ENCODE measurements at regions not wholly inside any gene's neighbourhood (a gene's known extent, or its start where the extent isn't known, plus 50 kb on each side); places are given as distances from the start of the nearest gene placed in this dataset.
"Not testable (repeated sequence)": the region's sequence is repeated elsewhere in the genome, so short reads cannot be mapped to it uniquely, and the experiment has no call there.

GRCh38 chr11:22920939-22921565, 60.8 kb upstream of the CCDC179 start:
- no peaks in the 10 kb centered on the region for H3K36me3 Mint-ChIP-seq

GRCh38 chr11:22922672-22923071, 62.4 kb upstream of the CCDC179 start:
- Mint-ChIP-seq H3K27ac (no peak overlapping the region), H3K9me3 (no peaks in the 10 kb centered on the region), H3K36me3 (no peaks in the 10 kb centered on the region)
- DNase-seq (ENCODE audit: low spot score in 2 of 2) (no peak), ATAC-seq (no peak)

More at GRCh38 chr11:22920939-22921565, 60.8 kb upstream of the CCDC179 start:
- no peak overlapping the region for H3K27ac Mint-ChIP-seq
- ATAC-seq (peak; percentile 43 to 75), DNase-seq (ENCODE audit: low spot score in 2 of 2) (peak in 1 of 2 donors; percentile 10)
- H3K9me3 Mint-ChIP-seq, result no peaks in the 10 kb centered on the region

DNA sequence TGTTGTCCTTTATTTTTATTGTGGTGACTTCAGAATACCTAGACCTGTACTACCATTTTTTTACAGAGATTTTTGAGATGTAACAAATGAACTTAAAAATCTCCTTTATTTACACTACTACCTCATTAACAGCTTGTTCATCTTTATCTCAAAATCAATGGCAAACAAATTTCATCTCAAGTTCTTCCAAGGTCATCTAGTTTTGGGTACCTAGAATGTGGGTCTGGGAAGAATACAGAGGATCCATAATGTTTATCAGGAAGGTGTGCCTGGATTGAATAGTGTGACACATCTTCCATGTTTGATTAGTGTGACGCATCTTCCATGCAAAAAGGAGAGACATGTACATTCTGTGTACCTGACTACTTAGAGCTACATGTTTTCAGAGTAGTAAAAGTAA, 63.3 kb upstream of the CCDC179 start:
- DNase-seq (ENCODE audit: low spot score in 2 of 2) (no peak), ATAC-seq (no peak)
- H3K9me3 Mint-ChIP-seq, result no peaks in the 10 kb centered on the region
- no peaks in the 10 kb centered on the region for H3K36me3 Mint-ChIP-seq
- no peak overlapping the region for H3K27ac Mint-ChIP-seq

- no peak for ATAC-seq
These were observed 66.1 kb upstream of the CCDC179 start for GRCh38 chr11:22926341-22926740.

DNA sequence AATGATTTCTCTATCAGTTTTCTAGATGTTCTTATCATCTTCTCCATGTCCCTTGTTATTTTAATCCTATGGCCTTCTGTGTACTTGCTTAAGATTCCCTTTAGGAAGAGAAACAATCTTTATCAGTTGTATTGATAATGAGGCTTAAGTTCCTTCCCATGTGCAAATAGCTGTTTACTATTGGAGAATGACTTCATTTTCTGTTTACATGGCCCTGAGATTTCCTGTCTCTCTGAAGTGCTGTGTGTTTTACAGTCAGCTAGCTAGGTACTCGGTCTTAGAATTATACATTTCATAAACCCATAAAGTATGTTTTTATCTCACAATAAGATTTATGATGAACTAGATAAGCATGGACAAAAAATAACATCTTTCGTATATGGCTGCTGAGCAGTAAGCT, 67.5 kb upstream of the CCDC179 start:
- H3K27ac Mint-ChIP-seq, result no peak overlapping the region
- no peaks in the 10 kb centered on the region for H3K9me3 Mint-ChIP-seq
- DNase-seq (ENCODE audit: low spot score in 2 of 2) (no peak), ATAC-seq (no peak)
- no peaks in the 10 kb centered on the region for H3K36me3 Mint-ChIP-seq

More at GRCh38 chr11:22926341-22926740, 66.1 kb upstream of the CCDC179 start:
- H3K9me3 Mint-ChIP-seq, result no peaks in the 10 kb centered on the region
- DNase-seq (ENCODE audit: low spot score in 2 of 2), result no peak
- H3K36me3 Mint-ChIP-seq, result no peaks in the 10 kb centered on the region
- H3K27ac Mint-ChIP-seq, result no peak overlapping the region

GRCh38 chr11:22928207-22928917, 68.1 kb upstream of the CCDC179 start:
- Mint-ChIP-seq H3K36me3 (no peaks in the 10 kb centered on the region), H3K27ac (no peak overlapping the region), H3K9me3 (no peaks in the 10 kb centered on the region)
- no peak for ATAC-seq
- no peak for DNase-seq (ENCODE audit: low spot score in 2 of 2)

GRCh38 chr11:22930816-22931594, 70.7 kb upstream of the CCDC179 start:
- DNase-seq (ENCODE audit: low spot score in 2 of 2), result no peak
- Mint-ChIP-seq H3K9me3 (no peaks in the 10 kb centered on the region), H3K27ac (no peak overlapping the region), H3K36me3 (no peaks in the 10 kb centered on the region)
- peak in 1 of 2 donors; percentile 57 for ATAC-seq

DNA sequence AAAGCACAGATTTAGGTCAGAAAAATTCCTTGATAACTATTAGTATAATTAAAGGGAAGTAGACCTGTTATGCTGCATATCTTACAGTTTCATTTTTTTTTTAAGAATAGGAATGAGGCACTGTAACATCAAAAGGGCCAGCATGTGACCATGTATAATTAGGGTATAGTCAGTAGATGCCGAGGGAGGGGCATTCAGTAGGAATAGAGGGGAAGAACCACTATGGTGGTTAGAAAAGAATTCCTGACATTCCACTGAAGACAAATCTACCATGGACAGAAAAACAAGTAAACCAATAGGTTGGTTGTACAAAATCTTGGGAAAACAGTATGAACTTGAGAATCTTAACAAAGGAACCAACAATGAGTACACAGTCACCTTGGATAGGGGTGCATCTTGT, 78.4 kb upstream of the CCDC179 start:
- peaks cover 6 to 14% of the 10 kb centered on the region in 2 donors for H3K9me3 Mint-ChIP-seq
- ATAC-seq (no peak), DNase-seq (ENCODE audit: low spot score in 2 of 2) (no peak)
- H3K36me3 Mint-ChIP-seq, result peaks cover 0 to 21% of the 10 kb centered on the region in 2 donors
- H3K27ac Mint-ChIP-seq, result no peak overlapping the region

DNA sequence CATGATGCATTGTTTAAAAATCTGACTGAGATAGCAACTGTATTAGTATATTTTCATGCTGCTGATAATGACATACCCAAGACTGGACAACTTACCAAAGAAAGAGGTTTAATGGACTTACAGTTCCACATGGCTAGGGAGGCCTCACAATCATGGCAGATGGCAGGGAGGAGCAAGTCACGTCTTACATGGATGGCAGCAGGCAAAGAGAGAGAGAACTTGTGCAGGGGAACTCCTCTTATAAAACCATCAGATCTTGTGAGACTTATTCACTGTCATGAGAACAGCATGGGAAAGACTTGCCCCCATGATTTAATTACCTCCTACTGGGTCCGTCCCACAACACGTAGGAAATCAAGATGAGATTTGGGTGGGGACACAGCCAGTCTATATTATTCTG, 81.3 kb upstream of the CCDC179 start:
- Mint-ChIP-seq H3K36me3 (peaks cover 0 to 21% of the 10 kb centered on the region in 2 donors), H3K9me3 (peaks cover 6 to 14% of the 10 kb centered on the region in 2 donors)
- ATAC-seq; H3K27ac Mint-ChIP-seq; DNase-seq (ENCODE audit: low spot score in 2 of 2): not testable (repeated sequence)

- ATAC-seq, result no peak
- Mint-ChIP-seq H3K9me3 (peaks cover 6 to 15% of the 10 kb centered on the region in 2 donors), H3K27ac (no peak overlapping the region), H3K36me3 (no peaks in the 10 kb centered on the region)
- no peak for DNase-seq (ENCODE audit: low spot score in 2 of 2)
These were observed 97.5 kb upstream of the CCDC179 start for GRCh38 chr11:22957786-22958185.

DNA sequence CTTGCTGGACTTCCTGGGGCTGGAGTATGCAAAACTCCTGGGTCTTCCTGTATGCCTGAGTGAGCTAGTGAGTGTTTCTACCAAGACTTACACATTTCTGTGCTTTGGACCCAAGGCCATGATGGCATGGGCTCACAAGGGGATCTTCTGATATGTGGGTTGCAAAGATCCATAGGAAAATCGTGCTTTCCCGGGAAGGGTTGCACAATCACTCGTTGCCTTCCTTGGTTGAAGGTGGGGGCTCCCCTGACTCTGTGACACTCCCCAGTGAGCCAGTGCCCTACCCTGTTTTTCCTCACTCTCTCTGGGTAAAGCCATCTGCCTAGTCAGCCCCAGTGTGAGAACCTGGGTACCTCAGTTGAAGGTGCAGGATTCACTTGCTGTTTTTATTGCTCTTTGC, 114.0 kb upstream of the CCDC179 start:
- Mint-ChIP-seq H3K27ac (no peak overlapping the region), H3K36me3 (peaks cover 0 to 16% of the 10 kb centered on the region in 2 donors), H3K9me3 (peaks cover 7 to 19% of the 10 kb centered on the region in 2 donors)
- DNase-seq (ENCODE audit: low spot score in 2 of 2), result no peak
- ATAC-seq, result no peak

GRCh38 chr11:22976146-22976545, 115.9 kb upstream of the CCDC179 start:
- Mint-ChIP-seq H3K9me3 (peaks cover 7 to 12% of the 10 kb centered on the region in 2 donors), H3K36me3 (peaks cover 0 to 16% of the 10 kb centered on the region in 2 donors), H3K27ac (no peak overlapping the region)
- DNase-seq (ENCODE audit: low spot score in 2 of 2) (no peak), ATAC-seq (peak; percentile 57 to 69)

GRCh38 chr11:22982903-22983302, 122.6 kb upstream of the CCDC179 start:
- Mint-ChIP-seq H3K27ac (no peak overlapping the region), H3K9me3 (peaks cover 4 to 12% of the 10 kb centered on the region in 2 donors), H3K36me3 (peaks cover 0 to 11% of the 10 kb centered on the region in 2 donors)
- no peak for ATAC-seq
- no peak for DNase-seq (ENCODE audit: low spot score in 2 of 2)

DNA sequence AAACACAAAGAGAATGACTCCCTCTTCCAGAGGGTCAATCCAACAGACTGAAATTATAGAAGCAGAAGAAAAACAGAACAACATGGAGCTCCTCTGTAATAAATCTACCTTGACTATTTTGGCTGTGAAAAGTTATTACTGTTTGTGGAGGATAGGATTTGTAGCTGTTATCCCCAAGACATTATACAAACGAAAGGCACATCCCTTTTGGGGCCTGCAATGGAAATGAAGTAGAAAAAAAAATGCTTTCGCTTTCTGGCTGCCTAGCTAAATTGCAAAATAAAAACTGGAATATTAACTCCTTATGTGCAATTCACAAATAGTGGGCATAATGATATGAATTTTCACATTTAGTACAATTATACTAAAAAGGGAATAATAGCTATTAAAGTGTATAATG, 123.8 kb upstream of the CCDC179 start:
- Mint-ChIP-seq H3K9me3 (peaks cover 13 to 20% of the 10 kb centered on the region in 2 donors), H3K36me3 (peaks cover 0 to 18% of the 10 kb centered on the region in 2 donors), H3K27ac (no peak overlapping the region)
- DNase-seq (ENCODE audit: low spot score in 2 of 2), result no peak
- no peak for ATAC-seq

- Mint-ChIP-seq H3K27ac (no peak overlapping the region), H3K9me3 (peaks cover 19 to 30% of the 10 kb centered on the region in 2 donors), H3K36me3 (peaks cover 0 to 32% of the 10 kb centered on the region in 2 donors)
- ATAC-seq, result no peak
- no peak for DNase-seq (ENCODE audit: low spot score in 2 of 2)
These were observed 129.1 kb upstream of the CCDC179 start for GRCh38 chr11:22989371-22989770.

GRCh38 chr11:22991196-22991595, 130.9 kb upstream of the CCDC179 start:
- no peak overlapping the region for H3K27ac Mint-ChIP-seq
- DNase-seq (ENCODE audit: low spot score in 2 of 2) (no peak), ATAC-seq (no peak)

GRCh38 chr11:23006730-23007129, 146.5 kb upstream of the CCDC179 start:
- Mint-ChIP-seq H3K36me3 (peaks cover 13 to 31% of the 10 kb centered on the region in 2 donors), H3K27ac (no peak overlapping the region), H3K9me3 (peaks cover 12 to 22% of the 10 kb centered on the region in 2 donors)
- DNase-seq (ENCODE audit: low spot score in 2 of 2) (no peak), ATAC-seq (no peak)

More at GRCh38 chr11:22991196-22991595, 130.9 kb upstream of the CCDC179 start:
- peaks cover 0 to 40% of the 10 kb centered on the region in 2 donors for H3K36me3 Mint-ChIP-seq
- peaks cover 24 to 26% of the 10 kb centered on the region in 2 donors for H3K9me3 Mint-ChIP-seq

Data from activated naive CD4-positive, alpha-beta T cell treated with anti-CD3 and anti-CD28 coated beads, Interleukin-2, amount 50 U/mL, for 72 hours (primary cell).